Astrocyte of the cerebellum (primary cell): ENCODE measurements at regions not wholly inside any gene's neighbourhood (a gene's known extent, or its start where the extent isn't known, plus 50 kb on each side); places are given as distances from the start of the nearest gene placed in this dataset.
"Not testable (repeated sequence)": the region's sequence is repeated elsewhere in the genome, so short reads cannot be mapped to it uniquely, and the experiment has no call there.

Source experiments
- DNase-seq: peaks from one replicate; pipeline ENCODE4 v3.0.0-alpha.2; 2011; ENCODE audit warnings: low read depth
- H3K4me3 ChIP-seq: 2 replicates; pipeline ENCODE4 v1.5.1; 2011; ENCODE audit warnings: mild to moderate bottlenecking, low read depth, low read length, moderate library complexity
- in situ Hi-C: cut with HindIII; loops from 2 replicates; pipeline ENCODE4 v1.10.0; 2017; ENCODE audit warnings: low sequenced_read_pairs
- TF ChIP-seq, protein P1 (sequence below): IDR thresholded peaks from 2 replicates; pipeline ENCODE4 v1.5.1; 2012; ENCODE audit warnings: low read length, low read depth, moderate library complexity, mild to moderate bottlenecking; ENCODE audit errors: missing control alignments

DNA sequence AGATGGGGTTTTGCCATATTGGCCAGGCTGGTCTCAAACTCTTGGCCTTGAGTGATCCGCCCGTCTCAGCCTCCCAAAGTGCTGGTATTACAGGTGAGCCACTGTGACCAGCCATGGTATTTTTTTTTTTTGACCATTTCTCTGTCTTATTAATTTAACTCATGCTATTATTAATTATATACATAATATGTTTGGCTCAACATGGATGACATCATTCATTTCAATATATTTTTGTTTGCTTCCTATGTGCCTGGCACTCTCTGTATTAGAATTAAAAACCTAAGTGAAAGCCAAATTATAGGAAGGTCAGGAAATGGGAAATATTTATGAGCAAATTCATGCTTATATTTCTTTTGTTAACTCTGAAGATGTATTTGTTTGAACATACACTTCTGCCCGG, 55.8 kb upstream of the AKIRIN2 start:
- H3K4me3 ChIP-seq = no peak overlapping the region
- TF ChIP-seq, protein P1, sequence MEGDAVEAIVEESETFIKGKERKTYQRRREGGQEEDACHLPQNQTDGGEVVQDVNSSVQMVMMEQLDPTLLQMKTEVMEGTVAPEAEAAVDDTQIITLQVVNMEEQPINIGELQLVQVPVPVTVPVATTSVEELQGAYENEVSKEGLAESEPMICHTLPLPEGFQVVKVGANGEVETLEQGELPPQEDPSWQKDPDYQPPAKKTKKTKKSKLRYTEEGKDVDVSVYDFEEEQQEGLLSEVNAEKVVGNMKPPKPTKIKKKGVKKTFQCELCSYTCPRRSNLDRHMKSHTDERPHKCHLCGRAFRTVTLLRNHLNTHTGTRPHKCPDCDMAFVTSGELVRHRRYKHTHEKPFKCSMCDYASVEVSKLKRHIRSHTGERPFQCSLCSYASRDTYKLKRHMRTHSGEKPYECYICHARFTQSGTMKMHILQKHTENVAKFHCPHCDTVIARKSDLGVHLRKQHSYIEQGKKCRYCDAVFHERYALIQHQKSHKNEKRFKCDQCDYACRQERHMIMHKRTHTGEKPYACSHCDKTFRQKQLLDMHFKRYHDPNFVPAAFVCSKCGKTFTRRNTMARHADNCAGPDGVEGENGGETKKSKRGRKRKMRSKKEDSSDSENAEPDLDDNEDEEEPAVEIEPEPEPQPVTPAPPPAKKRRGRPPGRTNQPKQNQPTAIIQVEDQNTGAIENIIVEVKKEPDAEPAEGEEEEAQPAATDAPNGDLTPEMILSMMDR = no peak
- in situ Hi-C loops = no loop called here
- DNase-seq = no peak

DNA sequence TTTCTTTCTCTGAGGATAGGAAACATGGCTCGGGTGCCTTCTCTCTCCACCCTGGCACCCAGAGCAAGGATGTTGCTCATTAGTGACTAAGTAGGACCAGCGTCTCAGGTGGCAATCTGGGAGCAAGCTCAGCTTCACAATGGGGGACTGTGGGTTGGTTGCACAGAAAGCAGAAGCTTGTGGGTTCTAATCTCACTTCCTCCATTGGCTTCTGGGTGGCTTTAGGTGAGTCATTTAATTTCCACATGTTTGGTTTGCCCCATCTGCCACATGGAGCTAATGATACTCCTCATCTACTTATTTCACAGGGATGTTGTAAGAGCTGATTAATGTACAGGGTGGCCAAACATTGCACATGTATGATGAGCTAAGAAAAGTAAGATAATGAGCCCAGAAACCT, 54.8 kb upstream of the AKIRIN2 start:
- DNase-seq = peak; percentile 81
- in situ Hi-C loops = no loop called here
- TF ChIP-seq, protein P1 = no peak
- no peak overlapping the region for H3K4me3 ChIP-seq

DNA sequence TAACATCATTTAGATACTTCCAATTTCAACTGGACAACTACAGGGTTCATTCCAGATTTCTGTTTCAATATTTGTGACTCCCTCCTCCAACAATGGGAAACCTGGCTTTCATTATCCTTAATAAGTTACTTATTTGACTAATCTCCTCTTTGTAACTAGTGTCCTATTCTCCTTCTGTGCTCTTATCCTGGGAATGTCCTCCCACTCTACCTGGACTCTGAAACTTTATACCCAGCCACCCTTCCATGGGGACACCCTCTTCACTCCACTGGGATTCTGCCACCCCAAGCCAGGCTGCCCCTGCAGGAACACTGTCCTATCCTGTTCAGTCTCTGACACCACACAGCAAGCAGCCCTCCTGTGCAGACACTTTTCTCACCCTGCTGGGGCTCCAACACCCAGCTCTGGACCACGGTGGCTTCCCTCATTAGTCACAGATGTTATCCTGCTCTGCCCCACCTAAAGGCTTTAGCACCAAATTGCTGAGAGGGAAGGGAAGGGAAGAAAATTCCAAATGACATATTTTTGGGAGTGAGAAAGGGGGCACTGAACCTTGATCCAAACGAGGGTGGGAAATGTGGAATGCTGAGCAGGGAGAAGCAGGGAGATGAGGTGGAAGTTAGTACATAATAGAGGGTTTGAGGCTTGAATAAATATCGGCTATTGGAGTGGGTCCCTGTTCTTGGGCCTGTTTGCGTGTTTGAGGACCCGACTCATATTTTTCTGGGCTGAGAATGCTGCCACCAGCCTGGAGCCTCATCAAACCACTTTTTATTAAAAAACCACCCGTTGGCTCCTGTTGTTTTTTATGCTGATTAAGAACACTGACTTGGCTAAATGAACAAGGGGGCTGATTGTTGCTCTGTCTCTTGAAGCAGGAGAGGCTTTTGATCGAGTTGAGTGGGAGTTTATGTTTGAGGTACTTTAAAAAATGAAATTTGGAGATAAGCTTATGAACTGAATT, 54.0 kb upstream of the AKIRIN2 start:
- DNase-seq = peak; percentile 91
- in situ Hi-C loops = no loop called here
- no peak overlapping the region for H3K4me3 ChIP-seq
- TF ChIP-seq, protein P1 = no peak

DNA sequence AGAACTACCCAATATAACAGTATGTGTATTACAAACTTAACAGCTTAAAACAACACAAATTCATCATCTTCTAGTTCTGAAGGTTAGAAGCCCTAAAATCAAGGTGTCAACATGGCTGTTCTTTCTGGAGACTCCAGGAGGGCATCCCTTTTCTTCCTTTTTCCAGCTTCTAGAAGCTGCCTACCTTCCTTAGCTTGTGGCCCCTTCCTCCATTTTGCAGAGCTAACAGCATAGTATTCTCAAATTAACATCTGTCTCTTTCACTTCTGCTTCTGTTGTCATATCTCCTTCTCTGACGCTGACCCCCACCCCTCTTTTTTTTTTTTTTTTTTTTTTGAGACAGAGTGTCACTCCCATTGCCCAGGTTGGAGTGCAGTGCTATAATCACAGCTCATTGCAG, 52.8 kb upstream of the AKIRIN2 start:
- no peak for DNase-seq
- TF ChIP-seq, protein P1 = no peak
- in situ Hi-C loops = no loop called here
- no peak overlapping the region for H3K4me3 ChIP-seq

DNA sequence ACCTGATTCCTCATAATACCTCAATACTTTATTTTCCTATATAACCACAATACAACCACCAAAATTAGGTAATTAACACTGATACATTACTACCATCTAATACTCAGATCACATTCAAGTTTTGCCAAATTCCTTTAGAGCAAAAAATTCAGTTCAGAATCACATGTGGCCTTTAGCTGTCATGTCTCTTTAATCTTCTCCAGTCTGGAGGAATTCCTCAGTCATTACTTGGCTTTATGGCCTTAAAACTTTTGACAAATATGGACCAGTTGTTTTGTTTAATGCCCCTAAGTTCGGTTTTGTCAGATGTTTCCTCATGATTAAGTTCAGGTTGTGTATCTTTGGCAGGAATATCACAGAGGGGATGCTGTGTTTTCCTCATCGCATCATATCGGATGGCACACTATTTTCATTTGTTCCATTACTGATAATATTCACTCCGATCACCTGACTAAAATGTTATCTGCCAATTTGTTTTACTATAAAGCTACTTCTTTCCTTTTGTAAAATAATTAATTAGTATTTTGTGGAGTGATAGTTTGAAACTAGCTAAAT, 51.2 kb upstream of the AKIRIN2 start:
- DNase-seq = no peak
- TF ChIP-seq, protein P1 = no peak
- in situ Hi-C loops = no loop called here

DNA sequence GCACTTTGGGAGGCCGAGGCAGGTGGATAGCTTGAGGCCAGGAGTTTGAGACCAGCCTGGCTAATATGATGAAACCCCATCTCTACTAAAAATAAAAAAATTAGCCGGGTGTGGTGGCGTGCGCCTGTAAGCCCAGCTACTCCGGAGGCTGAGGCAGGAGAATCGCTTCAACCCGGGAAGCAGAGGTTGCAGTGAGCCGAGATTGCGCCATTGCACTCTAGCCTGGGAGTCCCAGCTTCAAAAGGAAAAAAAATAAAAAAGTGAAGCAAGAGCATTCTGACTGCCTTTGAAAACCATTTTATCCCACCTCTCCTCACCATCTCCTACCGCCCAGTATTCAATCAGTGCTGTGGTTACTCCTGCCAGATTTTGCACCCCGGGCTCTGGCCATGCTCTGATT, 50.5 kb upstream of the AKIRIN2 start:
- H3K4me3 ChIP-seq, in situ Hi-C loops, DNase-seq: not testable (repeated sequence)

More for the DNA sequence above, 51.2 kb upstream of the AKIRIN2 start:
- no peak overlapping the region for H3K4me3 ChIP-seq
